ENCODE measurements at regions not wholly inside any gene's neighbourhood (a gene's known extent, or its start where the extent isn't known, plus 50 kb on each side); places are given as distances from the start of the nearest gene placed in this dataset.

GRCh38 chr3:177306252-177306651, 109.0 kb upstream of the TBL1XR1 start:
- Histone ChIP-seq H2BK12ac (ENCODE audit: low read depth, low read length) (no peak overlapping the region), H2BK120ac (replicated peaks; ENCODE audit: low read depth, low read length) (no peak overlapping the region), H3K23ac (ENCODE audit: insufficient read length) (no peak overlapping the region), H3K4me2 (ENCODE audit: insufficient read depth in 1 of 2, low read depth in 2 of 2, low read length in 2 of 2) (no peak overlapping the region), H3K79me2 (ENCODE audit: control insufficient read depth in 1 of 2, insufficient read depth in 2 of 2, low read length in 2 of 2) (no peaks in the 10 kb centered on the region), H2AFZ (ENCODE audit: low read length) (no peak overlapping the region), H3K18ac (ENCODE audit: extremely low read depth, low read length) (no peak overlapping the region), H3K4me3 (ENCODE audit: extremely low read depth in 1 of 4, insufficient read depth in 2 of 4, low read depth in 3 of 4, low read length in 4 of 4) (no peak overlapping the region), H4K20me1 (replicated peaks in 1 of 2; ENCODE audit: control insufficient read depth in 1 of 2, insufficient read depth in 2 of 2, low read length in 2 of 2) (no peaks in the 10 kb centered on the region), H3K9me3 (ENCODE audit: insufficient read depth in 2 of 2, low read depth in 1 of 2, low read length in 1 of 2) (no peaks in the 10 kb centered on the region; a peak in 1 of 4 replicates), H2AK5ac (ENCODE audit: low read depth, low read length) (no peak overlapping the region), H2BK20ac (ENCODE audit: low read length) (no peak overlapping the region), H3K14ac (ENCODE audit: insufficient read length) (no peak overlapping the region), H4K8ac (ENCODE audit: extremely low read depth, insufficient read depth, low read length) (no peak overlapping the region), H3K27ac (ENCODE audit: low read depth, low read length) (no peak overlapping the region), H3K4me1 (replicated peaks in 1 of 4; ENCODE audit: control insufficient read depth in 3 of 4, insufficient read depth in 4 of 4, low read length in 3 of 4) (no peaks in the 10 kb centered on the region), H3K56ac (replicated peaks; ENCODE audit: insufficient read length, low read depth, low read length) (no peak overlapping the region), H2BK5ac (ENCODE audit: low read depth, low read length) (no peak overlapping the region), H3K23me2 (ENCODE audit: low read depth, low read length) (no peaks in the 10 kb centered on the region), H2BK15ac (ENCODE audit: low read length) (no peak overlapping the region), H4K91ac (replicated peaks; ENCODE audit: insufficient read length, low read length) (no peak overlapping the region), H3K9ac (replicated peaks in 1 of 4; ENCODE audit: extremely low read depth in 1 of 4, low read depth in 3 of 4, low read length in 3 of 4) (no peak overlapping the region), H3K27me3 (replicated peaks in 1 of 4; ENCODE audit: control insufficient read depth in 3 of 4, extremely low read depth in 1 of 4, insufficient read depth in 3 of 4, low read length in 3 of 4) (no peaks in the 10 kb centered on the region), H3K4ac (replicated peaks; ENCODE audit: insufficient read length, low read depth, low read length) (no peak overlapping the region), H3K36me3 (ENCODE audit: control insufficient read depth in 2 of 4, insufficient read depth in 4 of 4, low read length in 3 of 4) (no peaks in the 10 kb centered on the region), H3K79me1 (ENCODE audit: low read depth, low read length) (no peaks in the 10 kb centered on the region), H4K5ac (ENCODE audit: insufficient read length, low read depth, low read length) (no peak overlapping the region)
- CTCF ChIA-PET (ENCODE audit: partially characterized antibody), result no interaction called here
- 87% methylated on average over 2 of the region's 2 CpGs; no CpG with 5 or more reads in 1 of the 2 experiments for WGBS, 2 experiments (ENCODE audit: extremely low coverage in 1 of 2, insufficient coverage in 1 of 2, insufficient read length in 1 of 2, insufficient replicate concordance in 2 of 2, low coverage in 1 of 2, low lambda C conversion rate in 2 of 2, missing lambda C conversion rate in 1 of 2)
- DNase-seq (ENCODE audit: low read depth in 1 of 2, low spot score in 2 of 2), result no peak
- TF ChIP-seq SP1 (IDR thresholded peaks at IDR 0.05; ENCODE audit: low read depth, low read length), result no peak
- TF ChIP-seq RFX5 (IDR thresholded peaks at IDR 0.05; ENCODE audit: borderline replicate concordance, low read depth, low read length), result no peak
- no peak for TF ChIP-seq ZNF274 (IDR thresholded peaks at IDR 0.05; ENCODE audit: borderline replicate concordance, extremely low read depth, low read length)
- no peak for TF ChIP-seq SP2 (IDR thresholded peaks at IDR 0.05; ENCODE audit: low read length)
- TF ChIP-seq ATF3 (IDR thresholded peaks at IDR 0.05; ENCODE audit: insufficient read depth, low read depth, low read length), result no peak
- TF ChIP-seq KDM4A (IDR thresholded peaks at IDR 0.05; ENCODE audit: low read depth, low read length, severe bottlenecking), result no peak
- TF ChIP-seq SAP30 (IDR thresholded peaks at IDR 0.05; ENCODE audit: insufficient read depth, insufficient replicate concordance, low read length), result no peak
- no peak for FAIRE-seq
- POLR2A ChIA-PET (ENCODE audit: partially characterized antibody), result no interaction called here
